Fibroblast of lung (primary cell): ENCODE measurements at regions not wholly inside any gene's neighbourhood (a gene's known extent, or its start where the extent isn't known, plus 50 kb on each side); places are given as distances from the start of the nearest gene placed in this dataset.

Experiments
- CTCF ChIP-seq, 2 donors: IDR thresholded peaks in 1 of 2; conservative IDR thresholded peaks in 1 of 2; 1 replicate in 1 of 2; 2 replicates in 1 of 2; pipeline ENCODE4 v1.5.1; 2011 to 2012; ENCODE audit warnings: low read length in 2 of 2, control low read depth in 1 of 2, inconsistent platforms in 1 of 2, low read depth in 1 of 2, mild to moderate bottlenecking in 1 of 2
- EZH2 ChIP-seq: IDR thresholded peaks from 2 replicates; pipeline ENCODE4 v1.5.1; 2012; ENCODE audit warnings: low read length, control low read depth, mild to moderate bottlenecking; ENCODE audit errors: missing control alignments

GRCh38 chr11:122304306-122304705 is 188.3 kb upstream of the BLID start:
- no peak for TF ChIP-seq EZH2
- TF ChIP-seq CTCF (conservative IDR thresholded peaks at IDR 0.05 in 1 of 2, IDR thresholded peaks at IDR 0.05 in 1 of 2; ENCODE audit: low read depth in 1 of 2, low read length in 2 of 2): no peak
